Panc1 (cell line): ENCODE measurements at regions not wholly inside any gene's neighbourhood (a gene's known extent, or its start where the extent isn't known, plus 50 kb on each side); places are given as distances from the start of the nearest gene placed in this dataset.

Source experiments
- ATAC-seq: fragments of 200-7000 bp; cut with Tn5 transposase; 2 replicates; pipeline ENCODE4 v1.9.1; 2020; ENCODE audit warnings: mild to moderate bottlenecking, moderate library complexity
- BruUV-seq: library from RNA; stranded (reverse); fragments of 400-500 nt; replicated peaks from 2 replicates; lab custom pipeline; 2021; lab: Mats Ljungman, UMichigan
- CTCF ChIA-PET: fragments of 300-600 bp; sonication (Branson Sonifier 250); formaldehyde crosslinking; loops from one replicate; lab custom pipeline; 2022; ENCODE audit warnings: antibody characterized with exemption; lab: Charles Lee
- POLR2A ChIA-PET: fragments of 300-600 bp; sonication (Branson Sonifier 250); formaldehyde crosslinking; loops from one replicate; lab custom pipeline; 2022; ENCODE audit warnings: antibody characterized with exemption; lab: Charles Lee
- DNase-seq: peaks from one replicate; pipeline ENCODE4 v3.0.0-alpha.2; 2010; ENCODE audit warnings: low read depth, low spot score
- H3K27ac ChIP-seq: 2 replicates; pipeline ENCODE4 v1.5.1; 2011; ENCODE audit warnings: mild to moderate bottlenecking, low read length, inconsistent platforms
- H3K27me3 ChIP-seq: fragments of 200-500 bp; sonication (Bioruptor generic); 2 replicates; pipeline ENCODE4 v1.6.0; 2014; ENCODE audit warnings: low read length, inconsistent platforms; ENCODE audit not compliant: control insufficient read depth, insufficient read depth
- H3K36me3 ChIP-seq: fragments of 200-500 bp; sonication (Bioruptor generic); 2 replicates; pipeline ENCODE4 v1.5.1; 2014; ENCODE audit warnings: inconsistent platforms, mild to moderate bottlenecking, low read length, moderate library complexity; ENCODE audit not compliant: control insufficient read depth, insufficient read depth
- H3K4me1 ChIP-seq: 2 replicates; pipeline ENCODE4 v1.5.1; 2011; ENCODE audit warnings: inconsistent platforms, mild to moderate bottlenecking, low read length, moderate library complexity; ENCODE audit not compliant: control insufficient read depth, insufficient read depth
- H3K4me3 ChIP-seq, 2 experiments: 2 replicates each; pipeline ENCODE4 v1.5.1; 2011 to 2012; ENCODE audit warnings: low read depth in 2 of 2, low read length in 2 of 2, mild to moderate bottlenecking in 2 of 2, inconsistent platforms in 1 of 2, moderate library complexity in 1 of 2
- H3K9me3 ChIP-seq: fragments of 200-500 bp; sonication (Bioruptor generic); 2 replicates; pipeline ENCODE4 v1.5.1; 2014; ENCODE audit warnings: low read depth, mild to moderate bottlenecking, inconsistent platforms, low read length, moderate library complexity; ENCODE audit not compliant: control insufficient read depth, insufficient read depth
- POLR2AphosphoS5 ChIP-seq: IDR thresholded peaks from 2 replicates; pipeline ENCODE4 v1.6.1; 2012; ENCODE audit warnings: mild to moderate bottlenecking, low read depth, low read length, moderate library complexity
- SIN3A ChIP-seq: IDR thresholded peaks from 2 replicates; pipeline ENCODE4 v1.6.1; 2012; ENCODE audit warnings: low read depth, mild to moderate bottlenecking, low read length, moderate library complexity, borderline replicate concordance; ENCODE audit not compliant: insufficient read depth
- TCF7L2 ChIP-seq: IDR thresholded peaks from 2 replicates; pipeline ENCODE4 v1.6.1; 2011; ENCODE audit warnings: mild to moderate bottlenecking, low read depth, low read length, inconsistent platforms
- in situ Hi-C: cut with HindIII; loops from 2 replicates; pipeline ENCODE4 v1.10.0; 2016; ENCODE audit warnings: low sequenced_read_pairs, low pct_unique_long_range_greater_than_20kb
- intact Hi-C: fragments of 100-400 bp; cut with micrococcal nuclease; formaldehyde crosslinking; loops from one replicate; pipeline ENCODE4 v1.10.0; 2022; ENCODE audit not compliant: unreplicated experiment
- TF ChIP-seq, protein P1 (sequence below), 2 experiments: IDR thresholded peaks; 2 replicates each; pipeline ENCODE4 v1.6.1; 2011 to 2012; ENCODE audit warnings: low read depth in 2 of 2, control low read depth in 1 of 2, low read length in 1 of 2, mild to moderate bottlenecking in 1 of 2, moderate library complexity in 1 of 2; ENCODE audit not compliant: insufficient read depth in 1 of 2
- TF ChIP-seq, protein P2 (sequence below): fragments of 450-650 bp; IDR thresholded peaks from 2 replicates; pipeline ENCODE4 v1.5.1; 2017; ENCODE audit warnings: mild to moderate bottlenecking

DNA sequence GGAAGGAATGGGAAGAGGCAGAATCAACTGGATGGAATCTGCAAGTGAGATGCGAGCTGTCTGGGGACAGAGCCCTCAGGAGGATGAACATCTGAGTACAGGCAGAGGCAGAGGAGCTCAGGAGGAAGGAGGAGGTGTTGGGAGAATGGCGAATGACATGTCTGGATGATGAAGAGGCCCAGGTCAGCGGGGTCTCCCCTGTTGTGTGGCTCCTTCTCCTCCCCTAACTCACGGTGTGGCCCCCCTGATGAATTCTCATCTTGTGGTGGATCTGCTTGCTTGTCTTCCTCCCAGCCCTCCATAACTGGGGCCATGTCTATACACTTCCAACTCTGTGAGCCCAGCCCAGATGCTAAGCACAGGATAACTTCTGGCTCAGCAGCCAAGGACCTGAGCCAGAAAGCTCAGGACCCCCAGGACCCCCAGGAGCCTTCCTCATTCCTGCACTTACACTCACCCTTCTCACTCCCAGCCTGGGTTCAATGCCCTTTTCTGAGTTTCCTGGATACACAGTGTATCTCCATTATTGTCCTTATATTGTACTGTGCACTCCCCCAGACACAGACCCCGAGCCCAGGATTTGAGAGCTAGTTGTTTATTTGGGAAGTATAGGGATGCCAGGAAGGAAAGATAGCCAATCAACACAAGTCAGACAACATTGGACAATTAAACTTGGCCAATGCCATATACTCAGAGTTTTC lies 678.6 kb upstream of the HS6ST1 start:
- TF ChIP-seq POLR2AphosphoS5 (no peak), TCF7L2 (no peak), SIN3A (no peak)
- TF ChIP-seq, protein P1, sequence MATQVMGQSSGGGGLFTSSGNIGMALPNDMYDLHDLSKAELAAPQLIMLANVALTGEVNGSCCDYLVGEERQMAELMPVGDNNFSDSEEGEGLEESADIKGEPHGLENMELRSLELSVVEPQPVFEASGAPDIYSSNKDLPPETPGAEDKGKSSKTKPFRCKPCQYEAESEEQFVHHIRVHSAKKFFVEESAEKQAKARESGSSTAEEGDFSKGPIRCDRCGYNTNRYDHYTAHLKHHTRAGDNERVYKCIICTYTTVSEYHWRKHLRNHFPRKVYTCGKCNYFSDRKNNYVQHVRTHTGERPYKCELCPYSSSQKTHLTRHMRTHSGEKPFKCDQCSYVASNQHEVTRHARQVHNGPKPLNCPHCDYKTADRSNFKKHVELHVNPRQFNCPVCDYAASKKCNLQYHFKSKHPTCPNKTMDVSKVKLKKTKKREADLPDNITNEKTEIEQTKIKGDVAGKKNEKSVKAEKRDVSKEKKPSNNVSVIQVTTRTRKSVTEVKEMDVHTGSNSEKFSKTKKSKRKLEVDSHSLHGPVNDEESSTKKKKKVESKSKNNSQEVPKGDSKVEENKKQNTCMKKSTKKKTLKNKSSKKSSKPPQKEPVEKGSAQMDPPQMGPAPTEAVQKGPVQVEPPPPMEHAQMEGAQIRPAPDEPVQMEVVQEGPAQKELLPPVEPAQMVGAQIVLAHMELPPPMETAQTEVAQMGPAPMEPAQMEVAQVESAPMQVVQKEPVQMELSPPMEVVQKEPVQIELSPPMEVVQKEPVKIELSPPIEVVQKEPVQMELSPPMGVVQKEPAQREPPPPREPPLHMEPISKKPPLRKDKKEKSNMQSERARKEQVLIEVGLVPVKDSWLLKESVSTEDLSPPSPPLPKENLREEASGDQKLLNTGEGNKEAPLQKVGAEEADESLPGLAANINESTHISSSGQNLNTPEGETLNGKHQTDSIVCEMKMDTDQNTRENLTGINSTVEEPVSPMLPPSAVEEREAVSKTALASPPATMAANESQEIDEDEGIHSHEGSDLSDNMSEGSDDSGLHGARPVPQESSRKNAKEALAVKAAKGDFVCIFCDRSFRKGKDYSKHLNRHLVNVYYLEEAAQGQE (IDR thresholded peaks at IDR 0.05; ENCODE audit: insufficient read depth in 1 of 2, low read depth in 2 of 2, low read length in 1 of 2) = no peak
- TF ChIP-seq, protein P2, sequence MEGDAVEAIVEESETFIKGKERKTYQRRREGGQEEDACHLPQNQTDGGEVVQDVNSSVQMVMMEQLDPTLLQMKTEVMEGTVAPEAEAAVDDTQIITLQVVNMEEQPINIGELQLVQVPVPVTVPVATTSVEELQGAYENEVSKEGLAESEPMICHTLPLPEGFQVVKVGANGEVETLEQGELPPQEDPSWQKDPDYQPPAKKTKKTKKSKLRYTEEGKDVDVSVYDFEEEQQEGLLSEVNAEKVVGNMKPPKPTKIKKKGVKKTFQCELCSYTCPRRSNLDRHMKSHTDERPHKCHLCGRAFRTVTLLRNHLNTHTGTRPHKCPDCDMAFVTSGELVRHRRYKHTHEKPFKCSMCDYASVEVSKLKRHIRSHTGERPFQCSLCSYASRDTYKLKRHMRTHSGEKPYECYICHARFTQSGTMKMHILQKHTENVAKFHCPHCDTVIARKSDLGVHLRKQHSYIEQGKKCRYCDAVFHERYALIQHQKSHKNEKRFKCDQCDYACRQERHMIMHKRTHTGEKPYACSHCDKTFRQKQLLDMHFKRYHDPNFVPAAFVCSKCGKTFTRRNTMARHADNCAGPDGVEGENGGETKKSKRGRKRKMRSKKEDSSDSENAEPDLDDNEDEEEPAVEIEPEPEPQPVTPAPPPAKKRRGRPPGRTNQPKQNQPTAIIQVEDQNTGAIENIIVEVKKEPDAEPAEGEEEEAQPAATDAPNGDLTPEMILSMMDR = no peak
- Histone ChIP-seq H3K4me3 (no peak overlapping the region), H3K27me3 (no peaks in the 10 kb centered on the region; the same call in 1 of the 2 replicates), H3K36me3 (no peaks in the 10 kb centered on the region), H3K9me3 (no peaks in the 10 kb centered on the region), H3K27ac (no peak overlapping the region), H3K4me1 (no peaks in the 10 kb centered on the region)
- ChIA-PET POLR2A (no interaction called here), CTCF (no interaction called here)
- in situ Hi-C loops (no loop called here), intact Hi-C loops (no loop called here)
- BruUV-seq = no TSS peak
- DNase-seq = no peak
- no peak for ATAC-seq

DNA sequence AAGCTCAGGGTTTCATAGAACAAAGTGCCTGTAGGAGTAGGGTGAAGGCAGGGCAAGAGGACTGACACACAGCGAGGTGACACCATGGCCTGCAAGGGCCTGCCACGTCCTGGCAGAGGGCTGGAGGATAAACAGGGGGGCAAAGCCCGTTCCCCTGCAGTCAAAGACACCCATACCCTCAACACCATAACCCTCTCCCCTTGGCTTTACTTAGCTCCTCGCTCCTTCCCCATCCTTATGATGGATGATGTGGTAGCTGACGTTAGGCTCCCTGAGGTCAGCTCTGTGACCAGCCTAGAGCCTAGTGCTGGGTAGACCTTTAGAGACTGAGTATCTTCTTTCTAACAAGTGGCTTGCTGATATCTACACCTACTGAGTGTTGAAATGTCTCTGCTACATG lies 683.3 kb upstream of the HS6ST1 start:
- H3K36me3 ChIP-seq = no peaks in the 10 kb centered on the region
- no TSS peak for BruUV-seq
- in situ Hi-C loops (no loop called here), intact Hi-C loops (no loop called here)
- no peak for TF ChIP-seq TCF7L2
- TF ChIP-seq POLR2AphosphoS5 = no peak
- TF ChIP-seq, protein P1 (IDR thresholded peaks at IDR 0.05; ENCODE audit: insufficient read depth in 1 of 2, low read depth in 2 of 2, low read length in 1 of 2) = no peak
- TF ChIP-seq, protein P2 = no peak
- no peak for TF ChIP-seq SIN3A
- no peaks in the 10 kb centered on the region for H3K4me1 ChIP-seq
- no peaks in the 10 kb centered on the region for H3K9me3 ChIP-seq
- H3K27ac ChIP-seq = no peak overlapping the region
- ChIA-PET POLR2A (no interaction called here), CTCF (no interaction called here)
- H3K27me3 ChIP-seq = no peaks in the 10 kb centered on the region
- H3K4me3 ChIP-seq = no peak overlapping the region
- DNase-seq (no peak), ATAC-seq (no peak)
